NCI-H2196 treated with DMSO at 0.1 percent for 48 hours (cell line): ENCODE measurements at regions not wholly inside any gene's neighbourhood (a gene's known extent, or its start where the extent isn't known, plus 50 kb on each side); places are given as distances from the start of the nearest gene placed in this dataset.
A peak's percentile ranks its signal among the peaks of the same experiment; 100 is the strongest.

Experiments
- DNase-seq: peaks from one replicate; lab custom pipeline; 2025; ENCODE audit not compliant: unreplicated experiment; lab: John Stamatoyannopoulos, UW

GRCh38 chr7:32191305-32191704 lies 121.1 kb upstream of the PDE1C start:
- DNase-seq, result no peak

- no peak for DNase-seq
Measured at GRCh38 chr7:32179567-32179966, 109.4 kb upstream of the PDE1C start.

GRCh38 chr7:32178677-32179366 lies 108.6 kb upstream of the PDE1C start:
- DNase-seq, result no peak

- no peak for DNase-seq
Measured at GRCh38 chr7:32177232-32177631, 107.0 kb upstream of the PDE1C start.

- DNase-seq, result no peak
Measured at GRCh38 chr7:32175099-32175498, 104.9 kb upstream of the PDE1C start.

GRCh38 chr7:32171248-32171647 lies 101.0 kb upstream of the PDE1C start:
- no peak for DNase-seq

GRCh38 chr7:32170838-32171237 lies 100.6 kb upstream of the PDE1C start:
- DNase-seq, result no peak

GRCh38 chr7:32169228-32169627 lies 99.0 kb upstream of the PDE1C start:
- DNase-seq, result no peak

GRCh38 chr7:32167815-32168214 lies 97.6 kb upstream of the PDE1C start:
- no peak for DNase-seq

GRCh38 chr7:32167256-32167655 lies 97.0 kb upstream of the PDE1C start:
- no peak for DNase-seq

- peak; percentile 17 for DNase-seq
Measured at GRCh38 chr7:32164341-32164996, 94.3 kb upstream of the PDE1C start.

- DNase-seq, result no peak
Measured at GRCh38 chr7:32163896-32164295, 93.7 kb upstream of the PDE1C start.

GRCh38 chr7:32163141-32163806 lies 93.1 kb upstream of the PDE1C start:
- no peak for DNase-seq

GRCh38 chr7:32161708-32162107 lies 91.5 kb upstream of the PDE1C start:
- no peak for DNase-seq

GRCh38 chr7:32158751-32159745 lies 88.8 kb upstream of the PDE1C start:
- DNase-seq, result no peak

GRCh38 chr7:32158076-32158475 lies 87.9 kb upstream of the PDE1C start:
- DNase-seq, result no peak

GRCh38 chr7:32155712-32156111 lies 85.5 kb upstream of the PDE1C start:
- no peak for DNase-seq

GRCh38 chr7:32154797-32155196 lies 84.6 kb upstream of the PDE1C start:
- DNase-seq, result no peak

- DNase-seq, result no peak
Measured at GRCh38 chr7:32153006-32153405, 82.8 kb upstream of the PDE1C start.

- DNase-seq, result no peak
Measured at GRCh38 chr7:32152576-32152975, 82.4 kb upstream of the PDE1C start.

GRCh38 chr7:32150589-32150988 lies 80.4 kb upstream of the PDE1C start:
- no peak for DNase-seq
